Nephron (organoid): ENCODE measurements at regions not wholly inside any gene's neighbourhood (a gene's known extent, or its start where the extent isn't known, plus 50 kb on each side); places are given as distances from the start of the nearest gene placed in this dataset.

Source experiments
- H3K27ac Mint-ChIP-seq, 3 experiments: 2 replicates each; pipeline ENCODE4 v1.8.0; 2020; ENCODE audit warnings: mixed read lengths in 3 of 3, mild to moderate bottlenecking in 2 of 3, moderate library complexity in 1 of 3
- H3K27me3 Mint-ChIP-seq: 2 replicates; pipeline ENCODE4 v1.8.0; 2021; ENCODE audit warnings: low read depth, mild to moderate bottlenecking, moderate library complexity, mixed read lengths
- H3K36me3 Mint-ChIP-seq: 2 replicates; pipeline ENCODE4 v1.8.0; 2020; ENCODE audit warnings: low read depth, mixed read lengths
- H3K4me1 Mint-ChIP-seq: 2 replicates; pipeline ENCODE4 v1.8.0; 2020; ENCODE audit warnings: mixed read lengths
- H3K4me3 Mint-ChIP-seq, 3 experiments: 2 replicates each; pipeline ENCODE4 v1.8.0; 2020; ENCODE audit warnings: mild to moderate bottlenecking in 3 of 3, mixed read lengths in 3 of 3, moderate library complexity in 2 of 3
- H3K9me3 Mint-ChIP-seq: 2 replicates; pipeline ENCODE4 v1.8.0; 2020; ENCODE audit warnings: mixed read lengths
- TF ChIP-seq, protein P1 (sequence below), 3 experiments: fragments of 200-600 bp; sonication (generic); IDR thresholded peaks; one replicate each; pipeline ENCODE4 v1.5.0; 2021; ENCODE audit warnings: antibody characterized with exemption in 3 of 3; ENCODE audit not compliant: unreplicated experiment in 3 of 3

GRCh38 chr2:52939250-52939649, 828.4 kb upstream of the CHAC2 start:
- TF ChIP-seq, protein P1, sequence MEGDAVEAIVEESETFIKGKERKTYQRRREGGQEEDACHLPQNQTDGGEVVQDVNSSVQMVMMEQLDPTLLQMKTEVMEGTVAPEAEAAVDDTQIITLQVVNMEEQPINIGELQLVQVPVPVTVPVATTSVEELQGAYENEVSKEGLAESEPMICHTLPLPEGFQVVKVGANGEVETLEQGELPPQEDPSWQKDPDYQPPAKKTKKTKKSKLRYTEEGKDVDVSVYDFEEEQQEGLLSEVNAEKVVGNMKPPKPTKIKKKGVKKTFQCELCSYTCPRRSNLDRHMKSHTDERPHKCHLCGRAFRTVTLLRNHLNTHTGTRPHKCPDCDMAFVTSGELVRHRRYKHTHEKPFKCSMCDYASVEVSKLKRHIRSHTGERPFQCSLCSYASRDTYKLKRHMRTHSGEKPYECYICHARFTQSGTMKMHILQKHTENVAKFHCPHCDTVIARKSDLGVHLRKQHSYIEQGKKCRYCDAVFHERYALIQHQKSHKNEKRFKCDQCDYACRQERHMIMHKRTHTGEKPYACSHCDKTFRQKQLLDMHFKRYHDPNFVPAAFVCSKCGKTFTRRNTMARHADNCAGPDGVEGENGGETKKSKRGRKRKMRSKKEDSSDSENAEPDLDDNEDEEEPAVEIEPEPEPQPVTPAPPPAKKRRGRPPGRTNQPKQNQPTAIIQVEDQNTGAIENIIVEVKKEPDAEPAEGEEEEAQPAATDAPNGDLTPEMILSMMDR (IDR thresholded peaks at IDR 0.05; ENCODE audit: unreplicated experiment in 3 of 3), result no peak
- Mint-ChIP-seq H3K9me3 (peaks cover 4% of the 10 kb centered on the region), H3K36me3 (no peaks in the 10 kb centered on the region), H3K4me3 (no peak overlapping the region), H3K27ac (no peak overlapping the region), H3K27me3 (no peaks in the 10 kb centered on the region), H3K4me1 (peaks cover 15% of the 10 kb centered on the region)

DNA sequence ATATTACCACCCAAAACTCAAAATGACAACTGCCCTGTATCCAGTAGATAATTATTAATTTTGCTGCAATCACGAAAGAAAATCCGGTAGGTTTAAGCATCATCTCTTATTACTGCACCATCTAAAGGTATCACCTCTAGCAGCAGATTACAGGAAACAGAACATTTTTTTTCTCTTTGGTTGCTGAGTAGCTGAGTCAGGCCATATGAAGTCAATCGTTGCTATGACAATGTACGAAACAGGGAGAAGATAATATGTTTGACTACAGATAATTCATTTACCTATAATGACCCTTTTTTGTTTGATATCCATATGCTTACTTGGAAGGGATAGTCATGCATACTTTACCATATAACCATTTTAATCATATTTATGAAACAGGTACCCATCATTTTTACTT, 831.6 kb upstream of the CHAC2 start:
- H3K27ac Mint-ChIP-seq, result no peak overlapping the region
- TF ChIP-seq, protein P1 (IDR thresholded peaks at IDR 0.05; ENCODE audit: unreplicated experiment in 3 of 3), result no peak
- H3K9me3 Mint-ChIP-seq, result no peaks in the 10 kb centered on the region
- H3K36me3 Mint-ChIP-seq, result no peaks in the 10 kb centered on the region
- no peak overlapping the region for H3K4me3 Mint-ChIP-seq
- no peaks in the 10 kb centered on the region for H3K27me3 Mint-ChIP-seq
- H3K4me1 Mint-ChIP-seq, result peaks cover 23% of the 10 kb centered on the region

DNA sequence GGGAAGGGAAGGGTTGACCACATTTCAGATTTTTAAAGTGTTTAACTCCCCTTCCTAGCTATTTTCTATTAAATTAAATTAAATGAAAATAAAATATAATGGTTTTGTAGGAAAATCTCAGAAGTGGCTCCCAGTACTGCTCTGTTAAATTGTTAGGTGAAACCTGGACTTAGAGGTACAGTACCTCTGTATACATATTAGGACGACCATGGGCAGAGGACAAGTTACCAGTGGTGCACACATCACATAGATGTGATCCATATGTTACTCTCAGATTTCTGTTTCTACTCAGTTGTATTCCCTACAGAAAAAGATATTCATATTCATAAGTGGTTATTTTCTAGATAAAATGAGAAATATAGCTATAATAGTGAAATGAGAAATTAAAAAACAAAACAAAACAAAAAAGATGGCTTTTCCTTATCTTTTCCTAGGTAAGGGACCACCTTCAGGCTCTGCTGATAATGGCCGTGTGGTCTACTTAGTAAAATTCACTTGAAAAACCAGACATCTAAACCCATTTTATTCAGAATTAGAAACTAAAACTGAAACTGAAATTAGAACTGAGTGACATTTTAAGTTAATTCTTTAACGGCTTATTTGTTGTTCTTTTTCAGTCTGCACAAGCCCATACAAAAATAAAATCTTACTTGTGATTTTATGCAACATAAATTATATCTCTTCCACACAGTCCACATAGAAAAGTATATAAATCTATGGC, 832.5 kb upstream of the CHAC2 start:
- TF ChIP-seq, protein P1 (IDR thresholded peaks at IDR 0.05; ENCODE audit: unreplicated experiment in 3 of 3), result no peak
- Mint-ChIP-seq H3K27me3 (no peaks in the 10 kb centered on the region), H3K27ac (peak overlapping the region in 2 of 3 experiments; percentile 77 to 91), H3K9me3 (peaks cover 7% of the 10 kb centered on the region), H3K36me3 (no peaks in the 10 kb centered on the region), H3K4me3 (no peak overlapping the region), H3K4me1 (peaks cover 23% of the 10 kb centered on the region)

DNA sequence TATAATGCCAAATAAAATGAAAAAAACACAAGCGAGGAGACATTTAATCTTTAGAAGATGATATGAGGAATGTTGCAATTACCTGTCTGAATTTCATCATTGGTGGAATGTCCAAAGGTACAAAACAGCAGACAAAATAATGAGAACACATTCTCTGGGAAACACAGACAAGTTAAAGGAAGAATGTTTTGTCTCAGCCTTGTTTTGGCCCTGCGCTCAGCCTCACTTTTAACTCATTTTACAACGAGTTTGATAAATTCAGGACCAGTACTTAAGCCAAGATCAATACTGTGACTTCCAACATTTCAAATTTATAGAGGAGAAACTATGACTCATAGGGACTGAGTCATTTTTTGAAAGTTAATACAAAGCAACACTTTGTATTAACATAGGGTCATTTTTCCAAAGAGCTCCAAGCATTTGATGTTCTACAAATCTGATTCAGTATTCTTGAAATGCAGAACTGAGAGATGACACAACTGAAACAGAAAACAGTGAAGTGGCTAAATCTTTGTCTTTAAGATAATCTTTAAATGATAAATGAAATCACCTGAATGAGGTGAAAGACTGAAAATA, 833.2 kb upstream of the CHAC2 start:
- peaks cover 11% of the 10 kb centered on the region for H3K9me3 Mint-ChIP-seq
- H3K27me3 Mint-ChIP-seq, result no peaks in the 10 kb centered on the region
- H3K4me1 Mint-ChIP-seq, result peaks cover 23% of the 10 kb centered on the region
- H3K4me3 Mint-ChIP-seq, result peak overlapping the region in 2 of 3 experiments; percentile 4 to 12
- TF ChIP-seq, protein P1 (IDR thresholded peaks at IDR 0.05; ENCODE audit: unreplicated experiment in 3 of 3), result no peak
- no peaks in the 10 kb centered on the region for H3K36me3 Mint-ChIP-seq
- peak overlapping the region; percentile 44 to 91 (median 77) for H3K27ac Mint-ChIP-seq

GRCh38 chr2:52933878-52934277, 833.7 kb upstream of the CHAC2 start:
- Mint-ChIP-seq H3K4me3 (peak overlapping the region in 1 of 3 experiments; percentile 9), H3K36me3 (no peaks in the 10 kb centered on the region), H3K27me3 (no peaks in the 10 kb centered on the region), H3K27ac (peak overlapping the region in 2 of 3 experiments; percentile 77 to 91), H3K9me3 (peaks cover 17% of the 10 kb centered on the region), H3K4me1 (peaks cover 23% of the 10 kb centered on the region)
- TF ChIP-seq, protein P1 (IDR thresholded peaks at IDR 0.05; ENCODE audit: unreplicated experiment in 3 of 3), result no peak

DNA sequence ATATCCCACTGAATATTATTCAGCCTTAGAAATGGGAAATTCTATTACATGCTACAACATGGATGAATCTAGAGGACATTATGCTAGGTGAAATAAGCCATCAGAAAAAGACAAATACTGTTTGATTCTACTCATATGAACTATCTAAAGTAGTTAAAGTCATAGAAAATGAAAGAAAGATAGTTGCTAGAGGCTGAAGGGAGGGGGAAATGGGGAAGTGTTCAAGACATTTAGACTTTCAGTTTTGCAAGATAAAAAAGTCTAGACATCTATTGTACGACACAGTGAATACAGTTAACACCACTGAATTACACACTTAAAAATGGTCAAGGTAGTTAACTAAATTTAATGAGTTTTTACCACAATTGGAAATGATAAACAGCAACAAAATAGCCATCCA, 835.9 kb upstream of the CHAC2 start:
- Mint-ChIP-seq H3K27ac (no peak overlapping the region), H3K27me3 (no peaks in the 10 kb centered on the region), H3K4me1 (peaks cover 23% of the 10 kb centered on the region), H3K36me3 (no peaks in the 10 kb centered on the region), H3K9me3 (peaks cover 21% of the 10 kb centered on the region), H3K4me3 (no peak overlapping the region)
- TF ChIP-seq, protein P1 (IDR thresholded peaks at IDR 0.05; ENCODE audit: unreplicated experiment in 3 of 3), result no peak
